Activated gamma-delta T cell treated with Interleukin-2 at 50 U/mL for 16 hours (primary cell): ENCODE measurements at regions not wholly inside any gene's neighbourhood (a gene's known extent, or its start where the extent isn't known, plus 50 kb on each side); places are given as distances from the start of the nearest gene placed in this dataset.
"Not testable (repeated sequence)": the region's sequence is repeated elsewhere in the genome, so short reads cannot be mapped to it uniquely, and the experiment has no call there.

Experiments
- DNase-seq: peaks from one replicate; pipeline ENCODE4 v3.0.0-alpha.2; 2020

DNA sequence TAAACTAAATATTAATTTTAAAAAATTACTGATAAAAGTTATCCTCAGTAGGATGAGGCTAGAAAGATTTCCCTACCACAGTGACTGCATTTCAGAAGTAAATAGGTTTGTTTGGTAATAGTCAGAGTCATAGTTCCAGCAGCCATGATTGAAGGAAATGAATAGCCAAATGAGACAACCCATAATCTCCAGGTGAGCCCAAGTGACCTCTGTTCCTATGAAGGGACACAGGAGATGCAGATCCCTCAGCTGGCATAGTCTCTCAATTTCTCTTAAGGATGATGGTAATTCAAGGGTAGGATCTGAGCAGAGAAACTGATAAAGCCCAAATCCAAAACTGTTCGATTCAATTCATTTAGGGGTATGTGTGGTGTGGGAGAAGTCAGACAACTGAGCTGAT lies 461.8 kb downstream of the RAP2B start:
- DNase-seq = no peak

DNA sequence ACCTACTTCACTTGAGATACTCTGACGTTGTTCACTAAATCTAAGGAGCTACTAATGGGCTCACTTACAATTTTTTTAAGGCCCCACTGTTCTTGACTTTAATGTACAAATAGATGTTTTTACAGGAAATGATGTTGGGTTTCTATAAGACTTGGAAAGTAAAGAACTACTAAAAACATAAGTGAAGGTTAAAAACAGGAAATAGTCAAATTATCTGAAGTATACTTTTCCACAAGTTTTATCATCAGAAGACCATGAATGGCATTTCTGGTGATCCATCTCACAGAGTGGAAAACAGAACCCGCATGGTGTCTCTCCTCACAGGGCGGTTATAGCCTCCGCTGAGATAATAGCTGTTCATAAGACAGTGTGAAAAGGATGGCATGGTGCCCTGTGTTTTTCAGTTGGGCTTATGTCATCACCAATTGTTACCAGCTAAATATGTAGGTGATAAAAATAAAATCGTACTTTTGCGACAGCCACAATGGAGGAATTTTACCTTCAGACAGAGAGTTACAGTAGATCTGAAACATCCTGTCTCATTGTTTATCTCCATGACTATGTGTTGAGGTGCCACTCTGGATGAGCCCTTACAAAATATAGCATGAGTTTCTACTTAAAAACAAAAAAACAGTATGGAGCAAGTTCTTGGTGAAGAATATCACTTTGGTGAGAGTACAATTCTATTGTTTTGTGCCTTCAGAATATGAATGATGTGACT lies 462.4 kb downstream of the RAP2B start:
- DNase-seq = no peak

DNA sequence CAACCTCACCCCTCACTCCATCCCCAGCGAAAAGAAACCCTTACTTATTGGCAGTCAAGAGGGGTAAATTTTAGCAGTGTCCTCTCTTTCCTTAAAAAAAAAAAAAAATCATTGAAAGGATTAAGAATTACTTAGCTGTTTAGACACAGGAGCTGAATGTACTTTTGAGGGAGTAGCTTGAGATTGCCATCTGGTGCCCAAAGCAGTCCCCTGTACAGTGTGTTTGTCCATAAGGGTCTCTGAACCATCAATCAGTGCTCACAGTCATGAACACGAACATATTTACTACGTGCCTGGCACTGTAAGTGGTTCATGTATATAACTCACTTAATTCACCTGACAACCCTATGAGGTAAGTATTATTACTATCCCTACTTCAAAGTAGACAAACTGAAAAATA lies 463.5 kb downstream of the RAP2B start:
- DNase-seq = no peak

DNA sequence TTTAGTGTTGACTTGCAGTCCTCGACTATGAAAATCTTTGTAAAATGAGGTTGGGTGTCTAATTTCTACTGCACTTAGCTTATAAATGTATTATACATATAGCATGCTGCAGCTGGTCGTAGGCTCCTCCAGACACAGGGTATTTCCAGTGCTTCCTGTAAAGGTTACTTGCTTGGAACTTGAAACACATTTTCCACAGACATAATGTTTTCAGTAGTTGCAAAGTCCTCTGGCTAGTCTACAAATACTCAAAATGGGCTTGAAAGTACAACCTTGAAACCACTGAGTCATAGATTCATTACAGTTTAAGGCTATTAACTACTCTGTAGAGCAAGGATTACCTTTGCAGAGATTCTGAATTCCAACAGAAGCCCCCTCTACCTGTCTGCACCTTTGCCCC lies 464.1 kb downstream of the RAP2B start:
- no peak for DNase-seq

DNA sequence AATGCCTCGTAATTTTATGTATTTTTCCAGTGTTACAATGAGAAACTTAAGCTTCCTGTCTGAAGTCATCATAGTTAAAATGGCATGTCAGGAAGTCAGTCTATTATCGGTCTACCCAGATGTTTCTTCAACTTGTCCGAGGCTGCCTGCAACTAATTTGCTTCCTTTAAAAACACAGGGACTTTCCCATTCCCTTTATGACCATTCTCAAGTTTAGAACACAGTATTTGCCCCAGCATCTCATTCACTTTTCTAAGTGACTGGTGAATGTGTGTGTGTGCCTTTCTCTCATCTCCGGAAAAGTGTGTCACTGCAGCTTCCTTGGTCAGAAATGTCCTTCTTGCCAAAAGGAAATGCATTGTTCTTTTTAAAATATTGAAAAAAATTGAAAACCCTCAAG lies 466.6 kb downstream of the RAP2B start:
- no peak for DNase-seq

DNA sequence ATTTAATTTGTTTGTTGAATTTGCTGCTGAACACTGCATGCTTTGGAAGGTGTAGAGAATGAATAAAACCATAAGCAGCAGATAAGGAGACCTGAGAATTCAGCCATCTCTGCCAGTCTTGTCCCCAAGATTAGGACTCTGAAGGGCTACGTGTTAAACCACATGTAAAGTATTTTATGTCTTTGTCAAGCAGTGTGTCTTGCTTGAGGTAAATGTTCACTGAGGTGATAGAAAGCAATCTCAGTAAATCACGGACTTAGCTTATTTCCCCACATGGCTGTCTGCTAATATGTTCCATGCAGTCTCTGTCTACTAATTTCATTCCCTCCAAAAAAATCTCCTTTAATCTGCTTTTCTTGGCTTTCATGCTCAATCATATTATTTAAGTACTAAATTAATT lies 467.1 kb downstream of the RAP2B start:
- no peak for DNase-seq

DNA sequence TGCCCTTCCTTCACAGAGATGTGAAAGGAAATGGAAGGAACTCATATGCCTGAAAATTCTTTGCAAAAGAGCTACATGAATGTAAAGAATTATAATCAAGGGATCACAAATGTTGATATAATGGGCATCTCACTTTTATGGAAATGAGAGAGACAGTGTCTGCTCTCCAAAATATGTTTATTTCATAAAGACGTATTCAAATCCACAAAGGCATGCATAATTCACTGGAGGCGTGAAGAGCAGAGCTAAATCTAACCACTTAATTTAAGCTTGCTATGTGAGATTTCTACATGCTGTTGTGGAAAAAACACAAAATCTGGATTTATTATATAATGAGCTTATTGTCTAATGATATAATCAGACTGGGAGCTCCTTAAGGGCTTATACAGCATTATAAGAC lies 469.1 kb downstream of the RAP2B start:
- DNase-seq = no peak

DNA sequence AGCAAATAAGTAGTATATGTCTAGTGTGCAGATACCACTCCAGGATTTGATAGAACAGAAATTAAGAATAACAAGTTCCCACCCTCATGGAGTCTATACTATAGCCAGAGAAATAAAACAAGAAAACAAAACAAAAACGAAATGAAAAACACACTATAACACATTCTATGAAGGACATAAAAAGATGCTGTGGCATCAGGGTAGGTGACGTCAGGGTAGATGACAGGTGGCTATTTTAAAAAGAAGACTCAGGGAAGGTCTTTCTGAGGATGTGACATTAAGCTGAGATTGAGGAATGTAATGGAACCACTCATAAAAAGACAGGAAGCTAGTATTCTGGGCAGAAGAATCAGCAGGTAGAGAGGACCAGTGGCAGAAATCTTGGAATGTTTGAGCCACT lies 469.6 kb downstream of the RAP2B start:
- no peak for DNase-seq

DNA sequence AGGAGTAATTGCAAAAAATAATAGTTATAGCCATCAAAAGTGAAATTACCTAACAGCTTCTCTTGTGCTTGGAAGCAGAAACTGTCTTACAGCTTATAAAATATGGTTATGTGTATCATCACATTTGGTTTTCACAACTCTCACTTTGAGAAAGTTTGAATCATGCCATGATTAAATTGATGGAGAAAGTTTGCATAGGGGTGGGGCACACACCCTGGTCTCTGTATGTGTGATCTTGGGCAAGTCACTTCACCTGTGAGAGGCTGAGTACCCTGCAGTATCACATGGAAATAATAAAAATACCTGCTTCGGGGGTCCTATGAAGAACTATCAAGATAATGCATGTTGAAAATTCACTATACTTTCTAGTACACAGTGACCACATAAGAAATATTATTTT lies 471.4 kb downstream of the RAP2B start:
- DNase-seq = no peak

DNA sequence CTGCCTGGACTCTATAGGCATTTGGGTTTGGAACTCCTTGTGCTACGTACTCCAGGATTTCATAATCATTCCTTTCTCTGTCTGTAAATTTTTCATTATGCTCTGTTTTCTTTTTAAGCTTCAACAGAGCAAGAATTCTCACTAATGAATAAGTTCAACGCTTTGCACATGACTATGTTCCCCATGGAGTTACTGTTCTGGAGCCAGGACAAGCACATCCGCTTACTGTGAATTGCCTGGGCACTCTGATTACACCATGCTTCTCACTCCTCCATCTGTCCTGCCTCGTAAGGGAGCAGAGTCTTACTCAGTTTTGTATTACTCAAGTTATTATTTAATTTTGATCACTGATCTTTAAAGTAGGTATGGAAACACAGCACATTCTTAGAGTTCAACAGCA lies 472.7 kb downstream of the RAP2B start:
- DNase-seq = no peak

DNA sequence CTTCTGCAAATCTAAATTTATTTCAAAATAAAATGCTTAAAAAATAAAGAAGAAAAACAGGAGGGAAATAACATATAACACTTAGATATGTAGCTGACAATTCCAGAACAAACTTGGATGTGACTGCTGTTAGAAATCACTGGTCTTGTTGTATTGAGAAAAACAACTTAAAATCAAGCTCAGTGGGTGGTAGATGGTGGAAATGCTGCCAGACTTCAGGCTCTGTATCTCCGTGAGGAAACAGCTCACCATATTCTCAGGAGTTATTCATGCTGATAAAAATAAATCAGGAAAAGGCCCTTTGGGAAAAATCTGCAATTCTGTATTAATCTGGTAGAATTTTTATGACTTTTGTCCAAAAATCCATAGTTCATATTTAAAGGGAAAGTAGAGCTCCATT lies 477.6 kb downstream of the RAP2B start:
- DNase-seq = no peak

DNA sequence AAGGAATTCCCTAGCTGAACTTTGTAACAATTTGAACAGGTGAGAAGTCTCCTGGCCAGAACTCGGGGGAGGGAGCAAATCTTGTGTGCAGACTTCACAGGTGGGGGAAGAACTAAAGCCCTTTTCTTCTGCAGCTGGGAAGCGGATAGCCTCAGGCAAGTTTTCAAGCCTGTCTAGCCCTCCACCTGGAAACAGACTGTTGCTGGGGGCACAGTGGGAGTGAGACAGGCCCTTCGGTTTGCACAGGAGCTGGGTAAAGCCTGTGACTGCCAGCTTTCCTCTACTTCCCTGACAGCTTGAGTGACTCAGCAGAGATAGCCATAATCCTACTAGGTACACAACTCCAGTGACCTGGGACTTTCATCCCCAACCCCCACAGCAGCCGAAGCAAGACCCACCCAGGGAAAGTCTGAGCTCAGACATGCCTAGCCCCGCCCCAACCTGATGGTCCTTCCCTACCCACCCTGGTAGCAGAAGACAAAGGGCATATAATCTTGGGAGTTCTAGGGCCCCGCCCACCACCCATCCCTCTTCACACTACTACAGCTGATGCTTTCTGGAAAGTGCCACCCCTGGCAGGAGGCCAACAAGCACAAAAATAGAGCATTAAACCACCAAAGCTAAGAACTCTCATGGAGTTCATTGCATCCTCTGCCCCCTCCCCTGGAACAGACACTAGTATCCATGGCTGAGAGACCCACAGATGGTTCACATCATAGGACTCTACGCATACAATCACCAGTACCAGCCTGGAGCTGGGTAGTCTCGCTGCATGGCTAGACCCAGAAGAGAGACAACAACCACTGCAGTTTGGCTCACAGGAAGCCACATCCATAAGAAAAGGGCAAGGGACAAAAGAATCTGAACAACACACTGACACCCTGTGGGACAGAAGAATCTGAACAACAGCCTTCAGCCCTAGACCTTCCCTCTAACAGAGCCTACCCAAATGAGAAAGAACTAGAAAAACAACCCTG lies 479.0 kb downstream of the RAP2B start:
- DNase-seq = no peak

DNA sequence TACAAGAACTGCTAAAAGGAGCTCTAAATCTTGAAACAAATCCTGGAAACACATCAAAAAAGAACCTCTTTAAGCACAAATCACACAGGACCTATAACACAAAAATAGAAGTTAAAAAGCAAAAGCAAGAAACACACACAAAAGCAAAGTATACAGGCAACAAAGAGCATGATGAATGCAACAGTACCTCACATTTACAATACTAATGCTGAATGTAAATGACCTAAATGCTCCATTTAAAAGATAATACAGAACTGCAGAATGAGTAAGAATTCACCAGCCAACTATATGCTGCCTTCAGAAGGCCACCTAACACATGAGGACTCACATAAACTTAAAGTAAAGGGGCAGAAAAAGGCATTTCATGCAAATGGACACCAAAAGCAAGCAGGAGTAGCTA lies 478.6 kb upstream of the ARHGEF26 start:
- DNase-seq = not testable (repeated sequence)

DNA sequence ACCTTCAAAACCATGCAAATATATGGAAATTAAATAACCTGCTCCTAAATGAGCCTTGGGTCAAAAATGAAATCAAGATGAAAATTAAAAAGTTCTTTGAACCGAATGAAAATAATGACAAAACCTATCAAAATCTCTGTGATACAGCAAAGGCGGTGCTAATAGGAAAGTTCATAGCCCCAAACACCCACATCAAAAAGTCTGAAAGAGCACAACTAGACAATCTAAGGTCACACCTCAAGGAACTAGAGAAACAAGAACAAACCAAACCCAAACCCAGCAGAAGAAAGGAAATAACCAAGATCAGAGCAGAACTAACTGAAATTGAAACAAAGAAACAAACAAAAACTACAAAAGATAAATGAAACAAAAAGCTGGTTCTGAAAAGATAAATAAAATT lies 477.7 kb upstream of the ARHGEF26 start:
- DNase-seq = not testable (repeated sequence)

DNA sequence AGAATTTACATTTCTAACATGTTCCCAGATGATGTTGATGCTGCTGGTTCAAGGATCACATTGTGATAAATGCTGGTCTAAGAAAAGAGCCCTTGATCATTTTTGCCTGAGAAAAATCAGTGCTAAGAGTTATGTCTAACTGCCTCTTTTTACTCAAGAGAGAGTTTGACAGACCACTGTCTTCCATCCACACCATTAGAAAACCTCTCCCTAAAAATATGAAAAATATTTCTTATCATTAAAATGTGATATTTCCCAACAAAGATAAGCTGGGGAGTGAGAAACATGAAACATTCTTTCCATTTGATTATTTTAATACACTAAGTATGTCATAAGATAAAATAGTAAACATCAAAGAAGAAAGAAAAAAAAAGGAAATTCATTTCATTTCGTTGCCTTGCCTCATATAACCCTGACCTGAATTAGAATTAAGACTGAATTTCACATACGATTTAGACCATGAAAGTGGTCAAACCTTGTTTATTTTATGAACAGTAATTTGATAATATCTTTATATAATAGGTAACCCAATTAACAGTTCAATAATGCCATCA lies 471.8 kb upstream of the ARHGEF26 start:
- no peak for DNase-seq

DNA sequence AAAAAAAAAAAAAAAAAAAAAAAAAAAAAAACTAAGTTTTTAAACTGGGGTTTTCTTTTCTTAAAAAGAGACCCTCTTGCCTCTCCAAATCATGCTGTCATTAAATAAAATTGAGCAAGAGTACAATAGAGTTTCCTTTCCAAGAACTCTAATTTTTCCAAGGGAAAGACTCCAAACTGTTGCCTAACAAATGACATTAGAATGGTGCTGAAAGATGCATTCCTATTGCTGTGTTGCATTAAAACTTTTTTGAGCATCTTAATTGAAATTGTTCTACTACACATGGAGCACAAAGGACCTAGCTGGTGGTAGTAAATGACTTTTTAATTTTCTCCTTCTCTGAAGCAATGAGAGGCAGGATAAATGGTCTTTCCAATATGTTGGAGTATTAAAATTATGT lies 469.1 kb upstream of the ARHGEF26 start:
- no peak for DNase-seq

DNA sequence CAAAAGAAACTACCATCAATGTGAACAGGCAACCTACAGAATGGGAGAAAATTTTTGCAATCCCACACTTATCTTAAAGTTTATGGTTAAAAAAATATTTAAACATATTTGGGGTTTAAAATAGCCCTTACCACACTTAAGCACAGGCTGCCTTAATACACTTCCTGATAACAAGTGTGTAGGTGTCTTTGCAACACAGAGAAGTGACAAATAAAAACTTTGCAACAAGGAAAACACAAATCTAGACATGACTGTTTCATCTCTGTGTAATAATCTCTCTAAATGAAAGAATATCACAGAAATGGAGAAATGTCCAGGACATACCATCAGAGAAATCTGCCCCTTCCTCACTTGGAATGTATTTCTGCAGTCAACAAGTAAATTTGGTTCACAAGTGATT lies 464.1 kb upstream of the ARHGEF26 start:
- no peak for DNase-seq

DNA sequence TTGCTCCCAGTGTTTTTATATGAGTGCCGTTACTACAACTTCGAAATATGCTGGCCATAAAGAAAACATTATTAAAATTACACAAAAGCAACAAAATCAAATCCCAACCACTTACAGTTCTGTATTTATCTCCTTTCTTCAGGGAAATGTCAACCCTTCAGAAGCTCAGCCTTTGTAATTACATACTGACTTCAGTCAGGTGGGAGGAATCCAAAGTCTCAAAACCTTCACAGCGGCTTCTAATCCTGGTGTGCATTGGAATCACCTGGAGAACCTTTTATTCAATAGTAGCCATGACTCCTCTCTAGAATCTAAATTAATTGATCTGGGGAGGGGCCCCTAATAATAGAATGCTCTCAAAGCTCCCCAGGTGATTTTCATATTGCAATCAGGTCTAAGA lies 463.7 kb upstream of the ARHGEF26 start:
- DNase-seq = no peak

DNA sequence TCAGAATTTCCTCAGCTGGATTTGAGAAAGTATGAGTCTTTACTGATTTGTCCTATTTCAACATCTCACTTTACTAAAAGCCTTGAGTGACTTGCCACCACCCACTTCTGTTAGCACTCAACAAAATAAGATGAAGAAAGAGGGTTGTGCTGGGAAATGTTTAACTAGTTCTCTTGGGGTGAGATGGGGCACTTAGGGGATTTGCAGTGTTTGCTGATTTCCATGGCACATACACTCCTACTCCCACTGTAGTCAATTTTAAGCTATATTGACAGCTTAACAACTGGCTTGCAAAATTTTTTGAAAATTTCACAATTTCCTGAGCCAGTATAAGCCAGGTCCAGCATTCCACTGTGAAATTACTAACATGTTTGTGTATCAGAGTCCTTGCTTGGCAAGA lies 463.1 kb upstream of the ARHGEF26 start:
- DNase-seq = no peak

DNA sequence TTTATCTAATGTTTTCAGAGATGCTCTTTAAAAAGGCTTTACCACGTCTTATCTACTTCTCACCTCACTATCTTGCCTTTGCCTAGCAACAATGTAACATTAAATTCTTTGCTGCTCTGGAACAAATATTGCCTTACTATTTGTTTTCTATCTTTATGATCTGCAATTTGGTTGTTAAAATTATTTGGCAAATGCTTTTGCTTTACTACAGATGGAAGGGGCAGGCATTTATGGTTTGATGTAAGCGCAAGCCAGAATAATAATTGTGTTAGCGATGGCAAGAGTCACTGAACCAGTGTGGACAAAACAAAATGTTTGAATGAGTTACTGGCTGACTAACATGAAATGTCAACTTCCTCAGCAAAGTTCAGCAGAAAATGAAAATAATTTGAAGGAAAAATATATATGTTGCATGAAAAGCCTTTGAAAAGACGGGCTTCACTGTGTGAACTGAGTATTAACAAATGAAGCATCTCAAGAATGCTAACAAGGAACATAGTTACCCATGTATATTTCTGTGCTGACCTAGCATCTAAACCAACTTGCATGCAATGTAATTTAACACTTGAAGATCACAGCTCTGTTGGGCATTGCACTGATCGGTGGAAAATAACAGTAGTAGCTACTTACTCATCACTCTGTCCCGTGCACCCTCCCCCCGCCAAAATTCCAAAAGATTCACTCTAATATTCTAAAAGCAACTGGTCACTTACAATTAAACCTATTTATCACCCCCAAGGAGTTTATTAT lies 454.0 kb upstream of the ARHGEF26 start:
- DNase-seq = no peak

DNA sequence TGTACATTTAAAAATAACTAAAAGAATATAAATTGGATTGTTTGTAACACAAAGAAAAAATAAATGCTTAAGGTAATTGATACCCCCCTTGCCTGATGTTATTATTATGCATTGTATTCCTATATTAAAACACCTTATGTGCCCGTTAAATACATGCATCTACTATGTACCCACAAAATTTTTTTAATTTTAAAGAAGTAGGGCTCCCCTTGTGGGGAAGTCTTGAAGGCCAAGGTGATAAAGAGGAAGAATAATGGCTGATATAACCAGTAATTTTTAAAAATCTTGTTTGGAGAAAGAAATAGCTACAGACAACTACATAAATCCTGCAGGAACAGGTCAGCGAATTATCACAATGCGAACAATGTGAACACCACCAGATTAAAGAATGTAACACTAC lies 451.7 kb upstream of the ARHGEF26 start:
- DNase-seq = no peak

DNA sequence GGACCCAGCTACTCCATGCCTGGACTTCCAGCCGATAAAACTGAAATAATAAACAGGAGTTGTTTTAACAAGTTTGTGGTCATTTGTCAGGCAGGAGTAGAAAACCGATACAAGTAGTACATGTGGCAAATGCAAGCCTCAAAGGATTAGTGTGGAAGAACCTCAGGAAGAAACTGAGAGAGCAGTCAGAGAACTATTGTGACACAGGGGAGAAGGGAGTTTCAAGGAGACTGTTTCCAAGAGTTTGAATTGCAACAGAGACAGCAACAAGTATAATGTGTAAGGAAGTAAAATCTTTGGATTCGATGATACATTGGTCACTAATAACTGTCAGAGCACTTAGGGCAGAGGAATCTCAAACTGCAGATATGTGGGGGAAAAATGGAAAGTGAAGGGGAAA lies 450.6 kb upstream of the ARHGEF26 start:
- no peak for DNase-seq

DNA sequence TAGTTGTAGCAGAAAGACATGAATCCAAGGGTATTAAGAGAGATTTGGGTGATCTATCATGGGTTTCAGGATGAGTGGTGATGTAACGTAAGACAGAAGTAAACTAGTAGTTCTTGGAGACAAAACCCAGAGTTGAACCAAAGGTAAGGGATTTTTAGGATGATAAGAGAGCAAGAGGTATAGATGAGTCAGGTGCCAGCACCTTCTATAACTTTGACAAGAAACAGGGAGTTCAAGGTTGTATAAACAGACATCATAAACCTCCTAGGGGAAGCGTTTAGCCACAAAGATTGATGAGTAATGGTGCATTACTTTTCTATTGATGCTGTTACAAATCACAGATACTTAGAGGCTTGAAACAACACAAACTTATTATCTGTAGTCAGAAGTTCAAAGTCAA lies 447.3 kb upstream of the ARHGEF26 start:
- no peak for DNase-seq
